Osteoblast (primary cell): ENCODE measurements at regions not wholly inside any gene's neighbourhood (a gene's known extent, or its start where the extent isn't known, plus 50 kb on each side); places are given as distances from the start of the nearest gene placed in this dataset.
A peak's percentile ranks its signal among the peaks of the same experiment; 100 is the strongest.

Source experiments
- DNase-seq: peaks from one replicate; pipeline ENCODE4 v3.0.0; 2011; ENCODE audit warnings: low spot score, mixed read lengths; ENCODE audit not compliant: insufficient read length; ENCODE audit errors: missing footprints
- H2AFZ ChIP-seq: 2 replicates; pipeline ENCODE4 v1.6.0; 2011; ENCODE audit warnings: mild to moderate bottlenecking, low read length
- H3K27ac ChIP-seq: 2 replicates; pipeline ENCODE4 v1.5.1; 2011; ENCODE audit warnings: mild to moderate bottlenecking, low read depth, low read length, moderate library complexity
- H3K27me3 ChIP-seq: 2 replicates; pipeline ENCODE4 v1.6.0; 2012; ENCODE audit warnings: mild to moderate bottlenecking, control low read depth, inconsistent platforms, low read length, moderate library complexity; ENCODE audit not compliant: insufficient read depth
- H3K36me3 ChIP-seq: 2 replicates; pipeline ENCODE4 v1.5.1; 2011; ENCODE audit warnings: mild to moderate bottlenecking, low read length, control low read depth, moderate library complexity; ENCODE audit not compliant: insufficient read depth
- H3K4me1 ChIP-seq: 2 replicates; pipeline ENCODE4 v1.5.1; 2011; ENCODE audit warnings: mild to moderate bottlenecking, low read length, control low read depth, moderate library complexity; ENCODE audit not compliant: insufficient read depth
- H3K4me2 ChIP-seq: 2 replicates; pipeline ENCODE4 v1.6.0; 2011; ENCODE audit warnings: mild to moderate bottlenecking, low read length; ENCODE audit not compliant: insufficient read depth
- H3K4me3 ChIP-seq: fragments of 200-600 bp; sonication (generic); 3 replicates; pipeline ENCODE4 v1.5.1; 2012; ENCODE audit warnings: mild to moderate bottlenecking, low read length, inconsistent platforms; ENCODE audit not compliant: insufficient read depth
- H3K79me2 ChIP-seq: 2 replicates; pipeline ENCODE4 v1.6.0; 2012; ENCODE audit warnings: mild to moderate bottlenecking, low read length, control low read depth, inconsistent platforms; ENCODE audit not compliant: insufficient read depth
- H3K9me3 ChIP-seq: 2 replicates; pipeline ENCODE4 v1.5.1; 2011; ENCODE audit warnings: low read depth, low read length, control low read depth
- H4K20me1 ChIP-seq: 2 replicates; pipeline ENCODE4 v1.6.0; 2012; ENCODE audit warnings: mild to moderate bottlenecking, low read length, control low read depth; ENCODE audit not compliant: insufficient read depth
- CTCF ChIP-seq: IDR thresholded peaks from 2 replicates; pipeline ENCODE4 v1.5.1; 2011; ENCODE audit warnings: mild to moderate bottlenecking, low read depth, low read length, moderate library complexity; ENCODE audit errors: extremely low read depth

- no peaks in the 10 kb centered on the region for H3K9me3 ChIP-seq
- H2AFZ ChIP-seq = no peak overlapping the region
- no peaks in the 10 kb centered on the region for H3K36me3 ChIP-seq
- no peaks in the 10 kb centered on the region for H4K20me1 ChIP-seq
- no peaks in the 10 kb centered on the region for H3K4me1 ChIP-seq
- H3K4me3 ChIP-seq = no peak overlapping the region
- no peak overlapping the region for H3K27ac ChIP-seq
- H3K27me3 ChIP-seq = no peaks in the 10 kb centered on the region
- no peak for DNase-seq
- no peaks in the 10 kb centered on the region for H3K79me2 ChIP-seq
- no peak for TF ChIP-seq CTCF
- H3K4me2 ChIP-seq = no peak overlapping the region
Observed at GRCh38 chr6:12386816-12387215, 96.7 kb downstream of the EDN1 start.

GRCh38 chr6:12391472-12391871 is 101.3 kb downstream of the EDN1 start:
- DNase-seq = no peak
- Histone ChIP-seq H3K36me3 (no peaks in the 10 kb centered on the region), H3K4me2 (no peak overlapping the region), H3K27me3 (no peaks in the 10 kb centered on the region), H4K20me1 (no peaks in the 10 kb centered on the region), H3K79me2 (no peaks in the 10 kb centered on the region), H3K4me3 (no peak overlapping the region), H3K4me1 (no peaks in the 10 kb centered on the region), H3K27ac (no peak overlapping the region), H2AFZ (no peak overlapping the region), H3K9me3 (no peaks in the 10 kb centered on the region)
- no peak for TF ChIP-seq CTCF

GRCh38 chr6:12392490-12392889 is 102.3 kb downstream of the EDN1 start:
- Histone ChIP-seq H2AFZ (no peak overlapping the region), H4K20me1 (no peaks in the 10 kb centered on the region), H3K36me3 (no peaks in the 10 kb centered on the region), H3K27me3 (no peaks in the 10 kb centered on the region), H3K27ac (no peak overlapping the region), H3K4me1 (no peaks in the 10 kb centered on the region), H3K4me2 (peak overlapping the region; percentile 11), H3K9me3 (no peaks in the 10 kb centered on the region), H3K4me3 (no peak overlapping the region), H3K79me2 (no peaks in the 10 kb centered on the region)
- no peak for DNase-seq
- TF ChIP-seq CTCF = no peak

- no peaks in the 10 kb centered on the region for H4K20me1 ChIP-seq
- H3K4me1 ChIP-seq = no peaks in the 10 kb centered on the region
- no peak overlapping the region for H3K4me2 ChIP-seq
- DNase-seq = peak; percentile 26
- no peak for TF ChIP-seq CTCF
- no peak overlapping the region for H3K4me3 ChIP-seq
- H3K9me3 ChIP-seq = no peaks in the 10 kb centered on the region
- no peaks in the 10 kb centered on the region for H3K79me2 ChIP-seq
- H2AFZ ChIP-seq = no peak overlapping the region
- H3K36me3 ChIP-seq = no peaks in the 10 kb centered on the region
- H3K27ac ChIP-seq = no peak overlapping the region
- H3K27me3 ChIP-seq = no peaks in the 10 kb centered on the region
Observed at GRCh38 chr6:12393100-12393499, 102.9 kb downstream of the EDN1 start.
